Activated naive CD4-positive, alpha-beta T cell treated with anti-CD3 and anti-CD28 coated beads for 36 hours (primary cell): ENCODE measurements at regions not wholly inside any gene's neighbourhood (a gene's known extent, or its start where the extent isn't known, plus 50 kb on each side); places are given as distances from the start of the nearest gene placed in this dataset.

ENCODE experiments used
- CTCF ChIA-PET: fragments of 350-600 bp; sonication (Branson Sonifier 250); formaldehyde crosslinking; loops from one replicate; lab custom pipeline; 2021; ENCODE audit warnings: antibody characterized with exemption; lab: Charles Lee
- DNase-seq: peaks from one replicate; pipeline ENCODE4 v3.0.0-alpha.2; 2020
- H3K27ac Mint-ChIP-seq: one replicate; pipeline ENCODE4 v1.8.0; 2021; ENCODE audit warnings: mild to moderate bottlenecking, mixed read lengths
- H3K27me3 Mint-ChIP-seq: one replicate; pipeline ENCODE4 v1.8.0; 2021; ENCODE audit warnings: low read depth, mixed read lengths
- H3K36me3 Mint-ChIP-seq: one replicate; pipeline ENCODE4 v1.8.0; 2021; ENCODE audit warnings: low read depth, mixed read lengths
- H3K4me1 Mint-ChIP-seq: one replicate; pipeline ENCODE4 v1.8.0; 2021; ENCODE audit warnings: low read depth, mixed read lengths
- H3K4me3 Mint-ChIP-seq: one replicate; pipeline ENCODE4 v1.8.0; 2021; ENCODE audit warnings: mild to moderate bottlenecking, moderate library complexity, mixed read lengths
- H3K9me3 Mint-ChIP-seq: one replicate; pipeline ENCODE4 v1.8.0; 2021; ENCODE audit warnings: mixed read lengths
- intact Hi-C: fragments of 100-400 bp; cut with micrococcal nuclease; formaldehyde crosslinking; loops from one replicate; pipeline ENCODE4 v1.15.1; 2023

DNA sequence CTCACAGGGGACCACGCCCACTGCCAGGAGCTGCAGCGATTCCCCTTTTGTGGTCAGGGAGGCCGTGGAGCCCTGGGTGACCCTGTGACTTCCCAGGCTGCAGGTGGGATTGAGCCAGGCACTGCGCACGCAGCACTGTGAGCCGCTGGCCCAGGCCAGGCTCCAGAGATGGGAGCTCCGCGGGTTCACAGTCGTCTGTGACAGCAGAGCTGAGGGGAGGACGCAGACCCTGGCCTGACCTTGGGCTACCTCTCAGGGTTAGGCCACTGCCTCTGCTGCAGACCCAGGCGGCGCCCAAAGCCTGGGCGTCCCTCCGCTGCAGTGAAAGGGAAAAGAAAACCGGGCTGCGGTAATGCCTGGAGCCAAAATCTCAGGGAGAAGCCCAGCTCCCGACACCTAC is 107.5 kb upstream of the GPR26 start:
- Mint-ChIP-seq H3K36me3 (no peaks in the 10 kb centered on the region), H3K4me1 (no peaks in the 10 kb centered on the region), H3K4me3 (no peak overlapping the region), H3K9me3 (no peaks in the 10 kb centered on the region), H3K27ac (no peak overlapping the region), H3K27me3 (peaks cover 19% of the 10 kb centered on the region)
- intact Hi-C loops = loop anchor here (1.0 to 5.0 kb wide), 3 partner anchors 176 to 515 kb away; no protein-coding TSS in a partner anchor
- DNase-seq = no peak
- CTCF ChIA-PET = interaction anchor here (0.5 to 1.5 kb wide), 6 partner anchors 8 to 833 kb away, joined by 3 to 4 read pairs (median 3); no protein-coding TSS in a partner anchor

DNA sequence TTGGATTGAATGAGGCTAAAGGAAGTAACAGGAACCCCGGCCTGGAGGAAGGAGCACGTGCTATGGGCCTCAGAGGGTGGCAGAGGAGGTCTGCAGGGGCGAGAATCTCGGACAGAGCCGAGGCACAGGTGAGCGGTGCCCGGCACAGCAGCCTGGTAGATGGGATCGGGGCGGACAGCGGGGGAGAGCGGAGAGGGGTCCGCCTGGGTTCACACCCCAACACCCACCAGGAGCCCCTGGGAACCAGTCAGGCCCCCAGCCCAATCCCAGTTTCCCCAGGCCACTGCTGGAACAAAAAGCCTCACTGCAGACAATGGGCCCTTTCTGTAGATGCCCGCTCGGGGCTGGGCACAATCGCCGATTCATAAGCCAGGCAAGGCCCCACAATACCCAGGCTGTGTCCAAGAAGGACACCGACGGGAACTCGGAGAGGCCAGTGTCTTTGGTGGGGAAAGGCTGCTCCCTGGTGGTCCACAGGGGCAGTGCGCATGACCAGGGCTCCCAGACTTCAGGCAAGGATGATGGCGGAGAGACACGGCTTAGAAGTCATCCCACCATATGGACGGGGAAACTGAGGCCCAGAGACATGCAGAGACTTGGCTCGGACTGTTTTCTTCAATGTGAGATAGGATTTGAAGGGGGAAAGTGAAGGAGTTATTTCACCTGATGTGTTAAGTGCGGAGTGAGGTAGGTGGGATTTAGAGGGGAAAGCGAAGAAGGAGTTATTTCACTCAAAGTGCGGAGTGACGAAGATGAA is 106.9 kb upstream of the GPR26 start:
- Mint-ChIP-seq H3K4me3 (no peak overlapping the region), H3K9me3 (no peaks in the 10 kb centered on the region), H3K27ac (no peak overlapping the region), H3K4me1 (no peaks in the 10 kb centered on the region), H3K36me3 (no peaks in the 10 kb centered on the region), H3K27me3 (peaks cover 19% of the 10 kb centered on the region)
- intact Hi-C loops = loop anchor here (1.0 to 5.0 kb wide), 3 partner anchors 177 to 516 kb away; no protein-coding TSS in a partner anchor
- DNase-seq = peak; percentile 72
- CTCF ChIA-PET = interaction anchor here (0.5 to 1.5 kb wide), 7 partner anchors 8 to 739 kb away, joined by 3 to 5 read pairs (median 3); no protein-coding TSS in a partner anchor

DNA sequence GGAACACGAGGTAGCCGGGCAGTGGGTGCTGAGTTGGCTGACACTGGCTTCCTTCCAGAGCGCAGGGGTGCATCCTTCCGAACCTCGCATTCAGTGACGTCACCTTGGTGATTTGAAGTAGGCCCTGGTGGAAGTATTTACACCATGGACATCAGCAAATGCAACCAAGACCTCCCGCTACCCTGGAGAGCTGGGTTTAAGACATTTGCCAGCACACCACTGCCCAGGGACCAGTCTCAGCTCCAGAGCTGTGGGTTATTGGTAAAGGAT is 106.4 kb upstream of the GPR26 start:
- no peak for DNase-seq
- H3K27ac Mint-ChIP-seq = no peak overlapping the region
- no peak overlapping the region for H3K4me3 Mint-ChIP-seq
- intact Hi-C loops = loop anchor here (1.0 to 5.0 kb wide), 3 partner anchors 177 to 516 kb away; no protein-coding TSS in a partner anchor
- CTCF ChIA-PET = interaction anchor here (0.8 to 1.2 kb wide), 3 partner anchors 8 to 517 kb away, joined by 3 to 5 read pairs (median 3); no protein-coding TSS in a partner anchor
- no peaks in the 10 kb centered on the region for H3K4me1 Mint-ChIP-seq
- no peaks in the 10 kb centered on the region for H3K36me3 Mint-ChIP-seq
- H3K9me3 Mint-ChIP-seq = no peaks in the 10 kb centered on the region
- H3K27me3 Mint-ChIP-seq = peaks cover 19% of the 10 kb centered on the region

DNA sequence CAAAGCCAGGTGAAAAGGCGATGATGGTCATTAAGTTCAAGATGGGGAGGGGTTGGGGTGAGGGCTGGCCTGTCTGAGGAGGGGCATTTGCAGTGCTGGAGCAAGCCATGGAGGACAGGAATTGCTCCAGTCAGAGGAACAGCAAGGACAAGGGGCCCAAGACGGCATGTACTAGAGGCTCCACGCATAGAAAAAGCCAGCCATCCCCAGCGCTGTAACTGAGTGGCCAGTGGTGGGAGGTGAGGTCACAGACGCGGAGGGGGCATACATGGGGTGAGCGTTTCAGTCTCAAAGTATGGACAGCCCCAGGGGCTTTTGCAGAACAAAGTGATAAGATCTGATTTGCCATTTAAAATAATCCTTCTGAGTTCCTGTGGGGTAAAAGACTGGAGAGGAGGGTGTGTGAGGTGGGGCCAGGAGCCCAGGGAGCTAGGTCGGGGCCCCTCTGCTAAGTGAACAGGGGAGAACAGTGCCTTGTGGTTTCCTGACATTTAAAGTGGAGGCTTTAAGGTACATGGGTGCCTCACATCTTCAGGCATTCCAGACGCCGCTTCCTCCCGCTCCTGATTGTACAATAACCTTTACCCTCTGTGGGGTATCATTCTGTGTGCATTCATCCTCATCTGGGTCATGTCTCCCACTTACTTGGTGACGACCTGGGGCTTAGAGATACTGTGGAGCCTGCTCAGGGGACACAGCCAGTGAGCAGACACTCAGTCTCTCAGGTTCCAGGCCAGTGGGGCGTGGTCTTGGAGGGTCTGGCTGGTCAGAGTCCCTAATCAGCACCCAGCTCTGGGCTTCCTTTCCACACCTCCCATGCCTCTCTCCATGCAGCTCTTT is 105.6 kb upstream of the GPR26 start:
- H3K36me3 Mint-ChIP-seq = no peaks in the 10 kb centered on the region
- H3K27me3 Mint-ChIP-seq = peaks cover 19% of the 10 kb centered on the region
- H3K4me3 Mint-ChIP-seq = no peak overlapping the region
- H3K9me3 Mint-ChIP-seq = no peaks in the 10 kb centered on the region
- intact Hi-C loops = no loop called here
- CTCF ChIA-PET = interaction anchor here (0.8 to 1.2 kb wide), 3 partner anchors 9 to 517 kb away, joined by 3 to 5 read pairs (median 3); no protein-coding TSS in a partner anchor
- no peak overlapping the region for H3K27ac Mint-ChIP-seq
- H3K4me1 Mint-ChIP-seq = no peaks in the 10 kb centered on the region
- DNase-seq = no peak

DNA sequence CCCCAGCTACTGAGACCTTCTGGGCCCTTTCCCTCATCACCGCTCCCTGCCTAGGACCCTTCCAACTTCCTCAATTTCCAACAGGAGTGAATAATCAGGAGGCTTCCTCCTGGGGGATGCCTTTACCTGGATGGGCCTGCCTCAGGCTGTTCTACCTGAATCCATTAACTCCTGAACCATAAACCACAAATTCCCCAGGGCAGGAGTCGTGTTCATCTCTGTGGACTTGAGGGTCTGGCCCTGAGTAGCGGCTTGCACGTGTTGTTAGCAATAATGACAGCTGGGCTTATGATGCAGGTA is 105.1 kb upstream of the GPR26 start:
- peaks cover 13% of the 10 kb centered on the region for H3K27me3 Mint-ChIP-seq
- intact Hi-C loops = no loop called here
- CTCF ChIA-PET = no interaction called here

DNA sequence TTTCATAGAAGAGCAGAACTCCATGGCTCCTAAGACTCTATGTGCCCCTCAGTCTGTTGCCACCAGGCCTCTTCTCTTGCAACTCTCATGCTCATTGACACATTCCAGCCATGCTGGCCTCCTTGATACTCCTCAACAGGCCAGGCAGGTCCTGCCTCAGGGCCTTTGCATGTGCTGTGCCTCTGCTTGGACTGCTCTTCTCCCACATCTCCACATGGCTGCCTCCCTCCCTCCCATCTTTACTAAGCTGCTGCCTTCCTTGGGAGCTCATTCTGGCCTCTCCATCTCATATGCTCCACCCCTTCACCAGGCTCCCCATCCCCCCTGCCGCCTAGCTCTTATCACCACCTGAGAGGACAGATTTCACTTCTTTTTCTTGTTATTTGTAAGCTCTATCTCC is 103.8 kb upstream of the GPR26 start:
- Mint-ChIP-seq H3K4me3 (no peak overlapping the region), H3K36me3 (no peaks in the 10 kb centered on the region), H3K4me1 (no peaks in the 10 kb centered on the region), H3K27ac (no peak overlapping the region), H3K27me3 (peaks cover 17% of the 10 kb centered on the region), H3K9me3 (no peaks in the 10 kb centered on the region)
- DNase-seq = no peak
- intact Hi-C loops = no loop called here
- CTCF ChIA-PET = interaction anchor here (0.6 to 1.6 kb wide), 4 partner anchors 11 to 497 kb away, joined by 3 read pairs; no protein-coding TSS in a partner anchor

More for the DNA sequence above, 105.1 kb upstream of the GPR26 start:
- Mint-ChIP-seq H3K27ac (no peak overlapping the region), H3K4me3 (no peak overlapping the region), H3K36me3 (no peaks in the 10 kb centered on the region), H3K9me3 (no peaks in the 10 kb centered on the region), H3K4me1 (no peaks in the 10 kb centered on the region)
- no peak for DNase-seq

DNA sequence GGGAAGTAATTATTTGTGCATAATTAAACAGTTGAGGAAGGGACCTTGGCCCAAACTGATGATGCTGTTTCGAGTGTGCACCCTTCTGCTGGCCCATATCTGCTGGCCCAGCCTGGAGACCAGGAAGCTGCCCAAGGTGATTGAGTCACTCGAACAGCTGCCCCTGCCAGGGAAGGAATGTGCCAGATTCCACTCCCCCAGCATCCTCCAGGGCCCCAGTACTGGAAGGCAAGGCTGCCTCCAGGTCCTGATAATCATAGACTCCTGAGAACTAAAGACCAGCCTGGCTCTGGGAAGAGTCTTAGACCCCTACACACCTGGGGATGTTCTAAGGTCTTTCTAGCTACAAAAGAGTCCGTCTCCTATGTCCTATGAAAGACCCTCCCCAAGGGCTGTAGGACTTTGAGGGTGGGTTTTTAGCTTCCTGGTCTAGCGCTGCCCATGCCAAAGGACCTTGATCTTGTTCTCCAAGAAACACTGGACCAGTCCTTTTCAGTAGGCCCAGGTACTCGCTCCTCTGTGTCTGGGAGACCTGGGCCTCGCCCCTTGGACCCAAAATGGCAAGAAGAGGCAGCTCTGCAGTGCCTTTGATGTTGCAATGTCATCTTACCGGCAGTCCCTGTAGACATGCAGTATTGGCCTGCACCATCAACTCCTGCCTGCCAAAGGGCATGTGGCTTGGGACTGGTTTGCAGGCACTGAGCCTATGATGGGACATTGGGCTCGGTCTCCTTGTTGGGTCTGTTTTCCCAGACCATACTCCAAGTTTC is 103.2 kb upstream of the GPR26 start:
- CTCF ChIA-PET = interaction anchor here (0.6 to 1.6 kb wide), 4 partner anchors 10 to 497 kb away, joined by 3 read pairs; no protein-coding TSS in a partner anchor
- Mint-ChIP-seq H3K27me3 (peaks cover 18% of the 10 kb centered on the region), H3K27ac (no peak overlapping the region), H3K9me3 (no peaks in the 10 kb centered on the region), H3K36me3 (no peaks in the 10 kb centered on the region), H3K4me1 (no peaks in the 10 kb centered on the region), H3K4me3 (no peak overlapping the region)
- DNase-seq = no peak
- intact Hi-C loops = no loop called here

DNA sequence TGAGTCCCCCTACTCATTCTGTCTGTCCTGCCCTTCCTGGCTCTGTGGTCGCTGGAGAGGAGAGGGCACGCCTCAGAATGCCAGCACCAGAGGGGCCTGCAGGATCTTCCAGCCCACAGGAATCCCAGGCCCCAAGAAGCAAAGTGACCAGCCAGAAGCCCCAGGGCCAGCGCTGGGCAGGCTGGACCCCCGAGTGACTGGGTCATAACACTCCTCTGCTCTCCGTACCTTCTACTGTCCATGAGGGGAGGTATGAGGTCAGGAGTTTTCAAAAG is 102.6 kb upstream of the GPR26 start:
- no peak for DNase-seq
- no peaks in the 10 kb centered on the region for H3K4me1 Mint-ChIP-seq
- H3K36me3 Mint-ChIP-seq = no peaks in the 10 kb centered on the region
- H3K4me3 Mint-ChIP-seq = no peak overlapping the region
- CTCF ChIA-PET = interaction anchor here (1.2 to 1.6 kb wide), 2 partner anchors 10 to 430 kb away, joined by 3 read pairs; no protein-coding TSS in a partner anchor
- intact Hi-C loops = no loop called here
- peaks cover 23% of the 10 kb centered on the region for H3K27me3 Mint-ChIP-seq
- H3K9me3 Mint-ChIP-seq = no peaks in the 10 kb centered on the region
- H3K27ac Mint-ChIP-seq = no peak overlapping the region

DNA sequence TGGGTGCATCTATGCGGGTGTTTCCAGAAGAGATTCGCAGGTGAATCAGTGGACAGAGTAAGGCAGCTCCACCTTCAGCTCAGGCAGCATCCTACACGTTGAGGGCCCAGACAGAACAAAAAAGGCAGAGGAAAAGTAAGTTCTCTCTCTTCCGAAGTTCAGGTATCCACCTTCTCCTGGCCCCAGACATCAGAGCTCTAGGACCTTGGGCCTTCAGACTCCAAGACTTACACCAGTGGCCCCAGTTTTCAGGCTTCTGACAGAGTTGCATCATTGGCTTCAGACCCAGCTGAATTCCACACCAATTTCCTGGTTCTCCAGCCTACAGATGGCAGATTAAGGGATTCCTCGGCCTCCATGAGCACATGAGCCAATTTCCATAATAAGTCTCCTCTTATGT is 102.2 kb upstream of the GPR26 start:
- no peak overlapping the region for H3K4me3 Mint-ChIP-seq
- H3K27me3 Mint-ChIP-seq = peaks cover 28% of the 10 kb centered on the region
- no peak for DNase-seq
- H3K9me3 Mint-ChIP-seq = no peaks in the 10 kb centered on the region
- no peaks in the 10 kb centered on the region for H3K36me3 Mint-ChIP-seq
- no peaks in the 10 kb centered on the region for H3K4me1 Mint-ChIP-seq
- intact Hi-C loops = no loop called here
- H3K27ac Mint-ChIP-seq = no peak overlapping the region
- CTCF ChIA-PET = interaction anchor here (0.7 to 1.6 kb wide), 3 partner anchors 9 to 802 kb away, joined by 3 read pairs; no protein-coding TSS in a partner anchor

DNA sequence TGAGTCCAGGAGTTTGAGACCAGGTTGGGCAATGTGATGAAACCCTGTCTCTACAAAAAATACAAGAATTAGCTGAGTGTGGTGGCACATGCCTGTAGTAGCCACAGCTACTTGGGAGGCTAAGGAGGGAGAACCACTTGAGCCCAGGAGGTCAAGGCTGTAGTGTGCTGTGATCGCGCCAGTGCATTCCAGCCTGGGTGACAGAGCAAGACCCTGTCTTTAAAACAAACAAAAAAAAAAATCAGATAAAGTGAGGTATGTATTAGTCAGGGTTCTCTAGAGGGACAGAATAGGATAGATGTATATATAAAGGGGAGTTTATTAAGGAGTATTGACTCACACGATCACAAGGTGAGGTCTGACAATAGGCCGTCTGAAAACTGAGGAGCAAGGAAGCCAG is 101.5 kb upstream of the GPR26 start:
- CTCF ChIA-PET = interaction anchor here (0.7 to 1.2 kb wide), 3 partner anchors 9 to 803 kb away, joined by 3 read pairs; no protein-coding TSS in a partner anchor
- no peaks in the 10 kb centered on the region for H3K9me3 Mint-ChIP-seq
- H3K4me1 Mint-ChIP-seq = no peaks in the 10 kb centered on the region
- no peak overlapping the region for H3K4me3 Mint-ChIP-seq
- peaks cover 27% of the 10 kb centered on the region for H3K27me3 Mint-ChIP-seq
- H3K36me3 Mint-ChIP-seq = no peaks in the 10 kb centered on the region
- intact Hi-C loops = no loop called here
- no peak for DNase-seq
- no peak overlapping the region for H3K27ac Mint-ChIP-seq

DNA sequence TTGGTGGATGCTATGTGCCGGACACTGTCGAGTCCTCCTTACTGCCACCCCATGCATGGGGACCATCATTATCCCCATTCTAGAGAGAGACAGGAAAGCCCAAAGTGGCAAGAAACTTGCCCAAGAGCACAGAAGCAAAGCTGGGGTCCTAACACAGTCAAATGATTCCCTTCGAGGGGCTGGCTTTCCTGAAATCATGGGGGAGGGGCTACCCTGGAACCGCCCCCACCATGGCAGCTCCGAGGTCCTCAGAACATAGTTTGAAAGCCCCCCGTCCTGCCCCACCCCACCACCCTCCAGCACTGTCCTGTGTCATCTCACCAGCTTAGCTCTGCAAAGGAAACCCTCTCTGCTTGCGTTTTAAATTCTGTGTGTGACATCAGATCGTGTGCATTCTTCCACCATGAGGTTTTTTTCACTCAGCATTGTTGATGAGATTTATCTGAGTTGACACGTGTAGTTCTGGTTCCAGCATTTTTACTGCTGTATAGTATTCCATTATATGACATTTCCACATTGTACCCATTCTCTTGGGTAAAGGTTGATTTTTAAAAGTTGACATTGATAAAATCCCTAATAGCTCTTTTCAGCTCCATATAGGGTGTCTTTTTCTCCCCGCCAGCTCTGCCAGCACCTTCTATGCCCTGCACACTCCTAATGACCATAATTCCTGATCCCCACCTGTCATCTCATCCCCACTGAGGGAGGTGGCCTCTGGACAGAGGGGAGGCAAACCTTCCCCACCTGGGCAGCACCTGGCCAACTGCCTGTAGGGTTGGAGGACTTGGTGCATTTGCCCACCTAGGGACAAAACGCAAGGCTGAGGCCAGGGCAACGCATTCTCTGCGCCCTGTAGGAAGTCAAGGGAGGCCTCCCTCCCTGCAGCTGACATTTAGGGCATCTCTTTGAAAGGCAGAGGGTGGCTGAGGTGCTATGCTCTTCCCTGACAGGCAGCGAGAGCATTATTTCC is 100.2 kb upstream of the GPR26 start:
- H3K36me3 Mint-ChIP-seq = no peaks in the 10 kb centered on the region
- no peak overlapping the region for H3K4me3 Mint-ChIP-seq
- peaks cover 23% of the 10 kb centered on the region for H3K27me3 Mint-ChIP-seq
- intact Hi-C loops = no loop called here
- DNase-seq = no peak
- no peaks in the 10 kb centered on the region for H3K9me3 Mint-ChIP-seq
- no peaks in the 10 kb centered on the region for H3K4me1 Mint-ChIP-seq
- no peak overlapping the region for H3K27ac Mint-ChIP-seq
- CTCF ChIA-PET = interaction anchor here (1.0 to 1.7 kb wide), 3 partner anchors 8 to 14 kb away, joined by 3 to 4 read pairs (median 4); no protein-coding TSS in a partner anchor
